ENCODE measurements at regions not wholly inside any gene's neighbourhood (a gene's known extent, or its start where the extent isn't known, plus 50 kb on each side); places are given as distances from the start of the nearest gene placed in this dataset.

DNA sequence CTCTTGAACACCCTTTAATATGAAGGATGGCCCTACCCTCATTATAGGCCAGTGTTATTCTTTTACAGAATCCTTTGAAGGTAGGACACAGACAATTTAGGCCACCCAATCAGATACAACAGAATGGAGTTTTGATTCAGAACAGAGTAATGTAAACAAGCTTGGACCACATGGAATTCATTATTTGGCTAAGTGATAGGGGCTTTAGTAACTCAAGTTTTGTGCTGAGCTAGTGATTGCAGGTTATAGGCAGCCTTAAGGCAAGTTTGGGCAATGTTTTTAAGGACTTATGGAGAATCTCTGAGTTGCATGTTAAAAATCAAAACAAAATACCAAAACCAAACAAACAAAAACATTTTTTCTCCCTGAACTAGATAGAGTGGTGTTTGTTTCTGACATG lies 312.1 kb upstream of the ROBO1 start:
- Histone ChIP-seq H3K36me3 (ENCODE audit: control insufficient read depth, insufficient read depth, low read length) (no peaks in the 10 kb centered on the region), H3K4me1 (ENCODE audit: control insufficient read depth, insufficient read depth, low read length) (no peaks in the 10 kb centered on the region), H3K27ac (ENCODE audit: low read length) (no peak overlapping the region), H3K9me3 (ENCODE audit: control insufficient read depth, insufficient read depth, low read depth, low read length) (no peaks in the 10 kb centered on the region), H3K27me3 (ENCODE audit: control insufficient read depth, insufficient read depth, low read length) (no peaks in the 10 kb centered on the region), H3K4me3 (ENCODE audit: low read depth in 2 of 2, low read length in 2 of 2) (no peak overlapping the region)
- in situ Hi-C loops (cut with HindIII; ENCODE audit: low pct_unique_long_range_greater_than_20kb, low sequenced_read_pairs): no loop called here
- ChIA-PET POLR2A (no interaction called here), CTCF (no interaction called here)
- BruUV-seq (replicated peaks): no TSS peak
- intact Hi-C loops (cut with micrococcal nuclease; ENCODE audit: unreplicated experiment): no loop called here
- TF ChIP-seq CTCF (IDR thresholded peaks at IDR 0.05) (no peak), POLR2AphosphoS5 (IDR thresholded peaks at IDR 0.05; ENCODE audit: low read depth, low read length) (no peak), TCF7L2 (IDR thresholded peaks at IDR 0.05; ENCODE audit: low read depth, low read length) (no peak), SIN3A (IDR thresholded peaks at IDR 0.05; ENCODE audit: borderline replicate concordance, insufficient read depth, low read depth, low read length) (no peak)
- TF ChIP-seq, protein P1, sequence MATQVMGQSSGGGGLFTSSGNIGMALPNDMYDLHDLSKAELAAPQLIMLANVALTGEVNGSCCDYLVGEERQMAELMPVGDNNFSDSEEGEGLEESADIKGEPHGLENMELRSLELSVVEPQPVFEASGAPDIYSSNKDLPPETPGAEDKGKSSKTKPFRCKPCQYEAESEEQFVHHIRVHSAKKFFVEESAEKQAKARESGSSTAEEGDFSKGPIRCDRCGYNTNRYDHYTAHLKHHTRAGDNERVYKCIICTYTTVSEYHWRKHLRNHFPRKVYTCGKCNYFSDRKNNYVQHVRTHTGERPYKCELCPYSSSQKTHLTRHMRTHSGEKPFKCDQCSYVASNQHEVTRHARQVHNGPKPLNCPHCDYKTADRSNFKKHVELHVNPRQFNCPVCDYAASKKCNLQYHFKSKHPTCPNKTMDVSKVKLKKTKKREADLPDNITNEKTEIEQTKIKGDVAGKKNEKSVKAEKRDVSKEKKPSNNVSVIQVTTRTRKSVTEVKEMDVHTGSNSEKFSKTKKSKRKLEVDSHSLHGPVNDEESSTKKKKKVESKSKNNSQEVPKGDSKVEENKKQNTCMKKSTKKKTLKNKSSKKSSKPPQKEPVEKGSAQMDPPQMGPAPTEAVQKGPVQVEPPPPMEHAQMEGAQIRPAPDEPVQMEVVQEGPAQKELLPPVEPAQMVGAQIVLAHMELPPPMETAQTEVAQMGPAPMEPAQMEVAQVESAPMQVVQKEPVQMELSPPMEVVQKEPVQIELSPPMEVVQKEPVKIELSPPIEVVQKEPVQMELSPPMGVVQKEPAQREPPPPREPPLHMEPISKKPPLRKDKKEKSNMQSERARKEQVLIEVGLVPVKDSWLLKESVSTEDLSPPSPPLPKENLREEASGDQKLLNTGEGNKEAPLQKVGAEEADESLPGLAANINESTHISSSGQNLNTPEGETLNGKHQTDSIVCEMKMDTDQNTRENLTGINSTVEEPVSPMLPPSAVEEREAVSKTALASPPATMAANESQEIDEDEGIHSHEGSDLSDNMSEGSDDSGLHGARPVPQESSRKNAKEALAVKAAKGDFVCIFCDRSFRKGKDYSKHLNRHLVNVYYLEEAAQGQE (IDR thresholded peaks at IDR 0.05; ENCODE audit: insufficient read depth in 1 of 2, low read depth in 2 of 2, low read length in 1 of 2): no peak
- no peak for ATAC-seq
- no peak for DNase-seq (ENCODE audit: low read depth, low spot score)

- TF ChIP-seq SIN3A (IDR thresholded peaks at IDR 0.05; ENCODE audit: borderline replicate concordance, insufficient read depth, low read depth, low read length): no peak
- TF ChIP-seq POLR2AphosphoS5 (IDR thresholded peaks at IDR 0.05; ENCODE audit: low read depth, low read length): no peak
- no peak for TF ChIP-seq TCF7L2 (IDR thresholded peaks at IDR 0.05; ENCODE audit: low read depth, low read length)
- TF ChIP-seq, protein P1 (IDR thresholded peaks at IDR 0.05; ENCODE audit: insufficient read depth in 1 of 2, low read depth in 2 of 2, low read length in 1 of 2): no peak
- no peak for TF ChIP-seq CTCF (IDR thresholded peaks at IDR 0.05)
- Histone ChIP-seq H3K4me3 (ENCODE audit: low read depth in 2 of 2, low read length in 2 of 2) (no peak overlapping the region), H3K36me3 (ENCODE audit: control insufficient read depth, insufficient read depth, low read length) (no peaks in the 10 kb centered on the region), H3K27me3 (ENCODE audit: control insufficient read depth, insufficient read depth, low read length) (no peaks in the 10 kb centered on the region), H3K27ac (ENCODE audit: low read length) (no peak overlapping the region), H3K4me1 (ENCODE audit: control insufficient read depth, insufficient read depth, low read length) (no peaks in the 10 kb centered on the region), H3K9me3 (ENCODE audit: control insufficient read depth, insufficient read depth, low read depth, low read length) (no peaks in the 10 kb centered on the region)
- no TSS peak for BruUV-seq (replicated peaks)
- ChIA-PET POLR2A (no interaction called here), CTCF (no interaction called here)
- DNase-seq (ENCODE audit: low read depth, low spot score) (no peak), ATAC-seq (no peak)
- in situ Hi-C loops (cut with HindIII; ENCODE audit: low pct_unique_long_range_greater_than_20kb, low sequenced_read_pairs): no loop called here
- intact Hi-C loops (cut with micrococcal nuclease; ENCODE audit: unreplicated experiment): no loop called here
Measured at GRCh38 chr3:80068459-80068858, 300.7 kb upstream of the ROBO1 start.

Measured in Panc1 (cell line).